ENCODE measurements at regions not wholly inside any gene's neighbourhood (a gene's known extent, or its start where the extent isn't known, plus 50 kb on each side); places are given as distances from the start of the nearest gene placed in this dataset.

- no peak for TF ChIP-seq ZNF449 (CRISPR knock-in tag; IDR thresholded peaks at IDR 0.05)
- no peak for TF ChIP-seq SAP30 (IDR thresholded peaks at IDR 0.05; ENCODE audit: borderline replicate concordance, insufficient read depth, low read depth, low read length, poor library complexity, severe bottlenecking)
These were observed 58.7 kb upstream of the LRRN2 start (continued) for GRCh38 chr1:204744107-204744779.

GRCh38 chr1:204746838-204747442, 61.4 kb upstream of the LRRN2 start:
- DNase-seq (ENCODE audit: extremely low read depth in 1 of 4, low spot score in 3 of 4): peak; percentile 68 to 77 (median 74)
- FAIRE-seq: peak; percentile 98
- Histone ChIP-seq H3K27ac (ENCODE audit: extremely low read depth, low read depth, low read length) (no peak overlapping the region), H3K9me3 (replicated peaks; ENCODE audit: control insufficient read depth, insufficient read depth, low read depth, low read length) (no peaks in the 10 kb centered on the region), H3K4me2 (ENCODE audit: insufficient read depth, low read length) (no peak overlapping the region), H3K36me3 (ENCODE audit: control insufficient read depth, insufficient read depth, low read length) (no peaks in the 10 kb centered on the region), H4K20me1 (replicated peaks; ENCODE audit: control insufficient read depth, insufficient read depth, low read length) (no peaks in the 10 kb centered on the region), H3K27me3 (ENCODE audit: control insufficient read depth in 2 of 2, insufficient read depth in 2 of 2, low read length in 2 of 2) (peaks cover 8 to 27% of the 10 kb centered on the region in 2 experiments), H3K79me2 (ENCODE audit: control insufficient read depth, insufficient read depth, low read length) (no peaks in the 10 kb centered on the region), H3K9ac (ENCODE audit: insufficient read depth in 1 of 2, low read depth in 2 of 2, low read length in 2 of 2) (no peak overlapping the region), H3K4me1 (replicated peaks in 1 of 2; ENCODE audit: control insufficient read depth in 2 of 2, insufficient read depth in 2 of 2, low read length in 2 of 2) (peaks cover 3 to 6% of the 10 kb centered on the region in 2 experiments; a peak in 4 of 5 replicates), H2AFZ (ENCODE audit: low read depth, low read length) (no peak overlapping the region), H3K4me3 (no peak overlapping the region), H3K9me1 (ENCODE audit: control insufficient read depth, insufficient read depth, low read length) (no peaks in the 10 kb centered on the region)
- ChIA-PET POLR2A (interaction anchor here (0.5 to 1.4 kb wide), 6 partner anchors 10 to 180 kb away, joined by 3 to 7 read pairs (median 4); no protein-coding TSS in a partner anchor), CTCF (ENCODE audit: low intra/inter-chr PET ratio) (interaction anchor here (0.8 kb wide), 1 partner anchor 181 kb away, joined by 3 read pairs; no protein-coding TSS in a partner anchor)
- intact Hi-C loops (cut with micrococcal nuclease): no loop called here
- peak; percentile 91 for ATAC-seq
- BruUV-seq (replicated peaks): no TSS peak
- in situ Hi-C loops (cut with MboI): no loop called here
- TF ChIP-seq MAFG (tag; conservative IDR thresholded peaks at IDR 0.05) (no peak), NFIC (IDR thresholded peaks at IDR 0.05) (no peak), TCF3 (CRISPR knock-in tag; IDR thresholded peaks at IDR 0.05) (no peak), RAD21 (CRISPR knock-in tag; conservative IDR thresholded peaks at IDR 0.05 in 1 of 2, IDR thresholded peaks at IDR 0.05 in 1 of 2) (peak; percentile 38 to 45), HBP1 (CRISPR knock-in tag; IDR thresholded peaks at IDR 0.05) (no peak)
- TF ChIP-seq, protein P1, sequence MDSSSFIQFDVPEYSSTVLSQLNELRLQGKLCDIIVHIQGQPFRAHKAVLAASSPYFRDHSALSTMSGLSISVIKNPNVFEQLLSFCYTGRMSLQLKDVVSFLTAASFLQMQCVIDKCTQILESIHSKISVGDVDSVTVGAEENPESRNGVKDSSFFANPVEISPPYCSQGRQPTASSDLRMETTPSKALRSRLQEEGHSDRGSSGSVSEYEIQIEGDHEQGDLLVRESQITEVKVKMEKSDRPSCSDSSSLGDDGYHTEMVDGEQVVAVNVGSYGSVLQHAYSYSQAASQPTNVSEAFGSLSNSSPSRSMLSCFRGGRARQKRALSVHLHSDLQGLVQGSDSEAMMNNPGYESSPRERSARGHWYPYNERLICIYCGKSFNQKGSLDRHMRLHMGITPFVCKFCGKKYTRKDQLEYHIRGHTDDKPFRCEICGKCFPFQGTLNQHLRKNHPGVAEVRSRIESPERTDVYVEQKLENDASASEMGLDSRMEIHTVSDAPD (CRISPR knock-in tag; IDR thresholded peaks at IDR 0.05): no peak
- TF ChIP-seq, protein P2, sequence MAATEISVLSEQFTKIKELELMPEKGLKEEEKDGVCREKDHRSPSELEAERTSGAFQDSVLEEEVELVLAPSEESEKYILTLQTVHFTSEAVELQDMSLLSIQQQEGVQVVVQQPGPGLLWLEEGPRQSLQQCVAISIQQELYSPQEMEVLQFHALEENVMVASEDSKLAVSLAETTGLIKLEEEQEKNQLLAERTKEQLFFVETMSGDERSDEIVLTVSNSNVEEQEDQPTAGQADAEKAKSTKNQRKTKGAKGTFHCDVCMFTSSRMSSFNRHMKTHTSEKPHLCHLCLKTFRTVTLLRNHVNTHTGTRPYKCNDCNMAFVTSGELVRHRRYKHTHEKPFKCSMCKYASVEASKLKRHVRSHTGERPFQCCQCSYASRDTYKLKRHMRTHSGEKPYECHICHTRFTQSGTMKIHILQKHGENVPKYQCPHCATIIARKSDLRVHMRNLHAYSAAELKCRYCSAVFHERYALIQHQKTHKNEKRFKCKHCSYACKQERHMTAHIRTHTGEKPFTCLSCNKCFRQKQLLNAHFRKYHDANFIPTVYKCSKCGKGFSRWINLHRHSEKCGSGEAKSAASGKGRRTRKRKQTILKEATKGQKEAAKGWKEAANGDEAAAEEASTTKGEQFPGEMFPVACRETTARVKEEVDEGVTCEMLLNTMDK (IDR thresholded peaks at IDR 0.05; ENCODE audit: borderline replicate concordance, insufficient read depth, low read depth, low read length, poor library complexity, severe bottlenecking): no peak
